PC-3 (cell line): ENCODE measurements at regions not wholly inside any gene's neighbourhood (a gene's known extent, or its start where the extent isn't known, plus 50 kb on each side); places are given as distances from the start of the nearest gene placed in this dataset.

ENCODE experiments used
- ATAC-seq: fragments of 200-7000 bp; cut with Tn5 transposase; 2 replicates; pipeline ENCODE4 v1.9.1; 2020; ENCODE audit warnings: mild to moderate bottlenecking, moderate library complexity
- BruUV-seq: library from RNA; stranded (reverse); fragments of 400-500 nt; replicated peaks from 2 replicates; lab custom pipeline; 2021; lab: Mats Ljungman, UMichigan
- CTCF ChIA-PET: fragments of 300-600 bp; sonication (Branson Sonifier 250); formaldehyde crosslinking; loops from one replicate; lab custom pipeline; 2022; ENCODE audit warnings: antibody characterized with exemption; lab: Charles Lee
- POLR2A ChIA-PET: fragments of 300-600 bp; sonication (Branson Sonifier 250); formaldehyde crosslinking; loops from one replicate; lab custom pipeline; 2022; ENCODE audit warnings: antibody characterized with exemption; ENCODE audit not compliant: unreplicated experiment; lab: Charles Lee
- DNase-seq: peaks from one replicate; pipeline ENCODE4 v3.0.0-alpha.2; 2015
- H2AFZ ChIP-seq: fragments of 300-600 bp; sonication (generic); 2 replicates; pipeline ENCODE4 v1.6.0; 2016; ENCODE audit warnings: antibody characterized with exemption, low read length
- H3F3A ChIP-seq: fragments of 300-600 bp; sonication (generic); one replicate; pipeline ENCODE4 v1.6.0; 2017; ENCODE audit warnings: antibody characterized with exemption, low read length, control low read depth, mild to moderate bottlenecking; ENCODE audit not compliant: unreplicated experiment
- H3K27ac ChIP-seq: fragments of 300-600 bp; sonication (generic); 2 replicates; pipeline ENCODE4 v1.5.1; 2016; ENCODE audit warnings: mild to moderate bottlenecking, low read length
- H3K27me3 ChIP-seq: fragments of 300-600 bp; sonication (generic); 2 replicates; pipeline ENCODE4 v1.6.1; 2016; ENCODE audit warnings: low read length, mixed read lengths
- H3K36me3 ChIP-seq: fragments of 300-600 bp; sonication (generic); 2 replicates; pipeline ENCODE4 v1.6.1; 2016; ENCODE audit warnings: low read depth, mixed run types, low read length, mixed read lengths
- H3K4me1 ChIP-seq: fragments of 300-600 bp; sonication (generic); 2 replicates; pipeline ENCODE4 v1.5.1; 2016; ENCODE audit warnings: low read length; ENCODE audit not compliant: insufficient read depth
- H3K4me2 ChIP-seq: fragments of 300-600 bp; sonication (generic); 2 replicates; pipeline ENCODE4 v1.6.0; 2016; ENCODE audit warnings: low read length
- H3K4me3 ChIP-seq: fragments of 300-600 bp; sonication (generic); 2 replicates; pipeline ENCODE4 v1.5.1; 2016; ENCODE audit warnings: mild to moderate bottlenecking, low read length, mixed read lengths
- H3K79me2 ChIP-seq: fragments of 300-600 bp; sonication (generic); 2 replicates; pipeline ENCODE4 v1.6.1; 2017; ENCODE audit warnings: low read length, mixed read lengths
- H3K9ac ChIP-seq: fragments of 300-600 bp; sonication (generic); 2 replicates; pipeline ENCODE4 v1.6.0; 2016; ENCODE audit warnings: mild to moderate bottlenecking, low read length
- H3K9me2 ChIP-seq: fragments of 300-600 bp; sonication (generic); replicated peaks from 2 replicates; pipeline ENCODE4 v1.6.1; 2016; ENCODE audit warnings: mixed run types, low read length, mixed read lengths
- H3K9me3 ChIP-seq: fragments of 300-600 bp; sonication (generic); 2 replicates; pipeline ENCODE4 v1.6.1; 2016; ENCODE audit warnings: low read length, mixed read lengths
- H4K20me1 ChIP-seq: fragments of 300-600 bp; sonication (generic); 2 replicates; pipeline ENCODE4 v1.6.1; 2016; ENCODE audit warnings: low read length, mixed read lengths
- EZH2 ChIP-seq: fragments of 300-600 bp; sonication (generic); IDR thresholded peaks from one replicate; pipeline ENCODE4 v1.6.1; 2017; ENCODE audit warnings: antibody characterized with exemption, mild to moderate bottlenecking, low read length; ENCODE audit not compliant: unreplicated experiment
- EZH2phosphoT487 ChIP-seq: fragments of 300-600 bp; sonication (generic); IDR thresholded peaks from 2 replicates; pipeline ENCODE4 v1.6.1; 2018; ENCODE audit warnings: mild to moderate bottlenecking, antibody characterized with exemption, low read length, borderline replicate concordance
- intact Hi-C: fragments of 100-400 bp; cut with micrococcal nuclease; formaldehyde crosslinking; loops from 2 replicates; pipeline ENCODE4 v1.9.0; 2023
- TF ChIP-seq, protein P1 (sequence below): fragments of 300-600 bp; sonication (generic); conservative IDR thresholded peaks from 2 replicates; pipeline ENCODE4 v1.5.1; 2017; ENCODE audit warnings: antibody characterized with exemption, low read depth, mild to moderate bottlenecking, low read length

DNA sequence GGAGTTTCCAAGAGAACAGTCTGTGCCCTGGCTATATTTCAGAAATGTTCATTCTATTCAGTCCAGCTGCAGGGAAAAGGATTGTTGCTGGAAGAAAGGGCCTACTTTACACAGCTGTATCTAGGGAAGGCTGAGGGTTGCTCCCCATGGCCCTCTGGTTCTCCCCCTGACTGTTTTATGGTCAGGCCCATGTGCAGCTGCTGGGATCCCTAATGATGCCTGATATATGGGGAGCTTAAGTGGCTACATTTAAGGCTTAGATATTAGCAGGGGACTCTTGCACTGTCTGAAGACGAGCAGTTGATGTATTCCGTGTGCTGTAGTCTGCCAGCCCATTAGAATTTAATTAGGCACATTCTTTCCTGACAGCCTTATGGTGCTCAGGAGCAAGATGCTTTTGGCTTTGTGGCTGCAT is 72.0 kb downstream of the FAM43A start:
- no TSS peak for BruUV-seq
- POLR2A ChIA-PET: no interaction called here

GRCh38 chr3:194758716-194759115 is 73.0 kb downstream of the FAM43A start:
- ChIA-PET CTCF (no interaction called here), POLR2A (no interaction called here)
- H3K9ac ChIP-seq: no peak overlapping the region
- H3F3A ChIP-seq: no peaks in the 10 kb centered on the region
- no peak for DNase-seq
- H3K9me3 ChIP-seq: no peaks in the 10 kb centered on the region
- TF ChIP-seq EZH2phosphoT487 (no peak), EZH2 (no peak)
- TF ChIP-seq, protein P1, sequence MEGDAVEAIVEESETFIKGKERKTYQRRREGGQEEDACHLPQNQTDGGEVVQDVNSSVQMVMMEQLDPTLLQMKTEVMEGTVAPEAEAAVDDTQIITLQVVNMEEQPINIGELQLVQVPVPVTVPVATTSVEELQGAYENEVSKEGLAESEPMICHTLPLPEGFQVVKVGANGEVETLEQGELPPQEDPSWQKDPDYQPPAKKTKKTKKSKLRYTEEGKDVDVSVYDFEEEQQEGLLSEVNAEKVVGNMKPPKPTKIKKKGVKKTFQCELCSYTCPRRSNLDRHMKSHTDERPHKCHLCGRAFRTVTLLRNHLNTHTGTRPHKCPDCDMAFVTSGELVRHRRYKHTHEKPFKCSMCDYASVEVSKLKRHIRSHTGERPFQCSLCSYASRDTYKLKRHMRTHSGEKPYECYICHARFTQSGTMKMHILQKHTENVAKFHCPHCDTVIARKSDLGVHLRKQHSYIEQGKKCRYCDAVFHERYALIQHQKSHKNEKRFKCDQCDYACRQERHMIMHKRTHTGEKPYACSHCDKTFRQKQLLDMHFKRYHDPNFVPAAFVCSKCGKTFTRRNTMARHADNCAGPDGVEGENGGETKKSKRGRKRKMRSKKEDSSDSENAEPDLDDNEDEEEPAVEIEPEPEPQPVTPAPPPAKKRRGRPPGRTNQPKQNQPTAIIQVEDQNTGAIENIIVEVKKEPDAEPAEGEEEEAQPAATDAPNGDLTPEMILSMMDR: no peak
- H3K9me2 ChIP-seq: no peaks in the 10 kb centered on the region
- H3K27ac ChIP-seq: no peak overlapping the region
- H3K36me3 ChIP-seq: no peaks in the 10 kb centered on the region
- H3K27me3 ChIP-seq: no peaks in the 10 kb centered on the region
- no peak overlapping the region for H3K4me2 ChIP-seq
- ATAC-seq: no peak
- no peak overlapping the region for H2AFZ ChIP-seq
- H4K20me1 ChIP-seq: no peaks in the 10 kb centered on the region
- no TSS peak for BruUV-seq
- H3K4me3 ChIP-seq: no peak overlapping the region
- no peaks in the 10 kb centered on the region for H3K4me1 ChIP-seq
- intact Hi-C loops: no loop called here
- no peaks in the 10 kb centered on the region for H3K79me2 ChIP-seq

More for the DNA sequence above, 72.0 kb downstream of the FAM43A start:
- intact Hi-C loops: no loop called here
- no peak overlapping the region for H3K9ac ChIP-seq
- TF ChIP-seq EZH2 (no peak), EZH2phosphoT487 (no peak)
- TF ChIP-seq, protein P1: no peak
- H3K79me2 ChIP-seq: no peaks in the 10 kb centered on the region
- no peaks in the 10 kb centered on the region for H4K20me1 ChIP-seq
- H3K27me3 ChIP-seq: no peaks in the 10 kb centered on the region
- ATAC-seq (no peak), DNase-seq (no peak)
- H3K9me3 ChIP-seq: no peaks in the 10 kb centered on the region
- no peaks in the 10 kb centered on the region for H3K9me2 ChIP-seq
- H3K27ac ChIP-seq: no peak overlapping the region
- H3K36me3 ChIP-seq: no peaks in the 10 kb centered on the region
- H3K4me2 ChIP-seq: no peak overlapping the region
- H2AFZ ChIP-seq: no peak overlapping the region
- H3K4me1 ChIP-seq: no peaks in the 10 kb centered on the region
- CTCF ChIA-PET: no interaction called here
- no peak overlapping the region for H3K4me3 ChIP-seq
- H3F3A ChIP-seq: no peaks in the 10 kb centered on the region

- Histone ChIP-seq H3F3A (no peaks in the 10 kb centered on the region), H3K36me3 (no peaks in the 10 kb centered on the region), H3K9me3 (no peaks in the 10 kb centered on the region), H4K20me1 (no peaks in the 10 kb centered on the region), H3K4me2 (no peak overlapping the region), H3K9me2 (no peaks in the 10 kb centered on the region), H3K4me3 (no peak overlapping the region), H3K79me2 (no peaks in the 10 kb centered on the region), H3K4me1 (no peaks in the 10 kb centered on the region), H2AFZ (no peak overlapping the region), H3K9ac (no peak overlapping the region), H3K27me3 (no peaks in the 10 kb centered on the region), H3K27ac (no peak overlapping the region)
- POLR2A ChIA-PET: no interaction called here
- DNase-seq (no peak), ATAC-seq (no peak)
- TF ChIP-seq EZH2phosphoT487 (no peak), EZH2 (no peak)
- TF ChIP-seq, protein P1: no peak
- intact Hi-C loops: loop anchor here (10.0 kb wide), 1 partner anchor 344 kb away; no protein-coding TSS in a partner anchor
- no TSS peak for BruUV-seq
- CTCF ChIA-PET: no interaction called here
These were observed 74.9 kb downstream of the FAM43A start for GRCh38 chr3:194760494-194761137.
